Smooth muscle cell of the brain vasculature (primary cell): ENCODE measurements at regions not wholly inside any gene's neighbourhood (a gene's known extent, or its start where the extent isn't known, plus 50 kb on each side); places are given as distances from the start of the nearest gene placed in this dataset.

ENCODE experiments used
- DNase-seq: peaks from one replicate; pipeline ENCODE4 v3.0.0-alpha.2; 2012; ENCODE audit warnings: low read depth, low spot score

- DNase-seq: no peak
Measured at GRCh38 chr10:128373071-128373749, 247.0 kb upstream of the MKI67 start.

- DNase-seq: no peak
Measured at GRCh38 chr10:128373831-128374230, 247.6 kb upstream of the MKI67 start.

GRCh38 chr10:128375171-128375570, 248.9 kb upstream of the MKI67 start:
- no peak for DNase-seq

- no peak for DNase-seq
Measured at GRCh38 chr10:128377364-128377987, 251.3 kb upstream of the MKI67 start.

- no peak for DNase-seq
Measured at GRCh38 chr10:128377988-128378387, 251.8 kb upstream of the MKI67 start.

GRCh38 chr10:128380946-128381345, 254.7 kb upstream of the MKI67 start:
- DNase-seq: no peak

GRCh38 chr10:128382225-128382624, 256.0 kb upstream of the MKI67 start:
- no peak for DNase-seq

- DNase-seq: no peak
Measured at GRCh38 chr10:128384831-128385230, 258.6 kb upstream of the MKI67 start.

- DNase-seq: no peak
Measured at GRCh38 chr10:128386231-128386630, 260.0 kb upstream of the MKI67 start.

- DNase-seq: no peak
Measured at GRCh38 chr10:128386816-128387604, 260.8 kb upstream of the MKI67 start.

- no peak for DNase-seq
Measured at GRCh38 chr10:128390596-128390995, 264.4 kb upstream of the MKI67 start.

GRCh38 chr10:128393546-128393945, 267.3 kb upstream of the MKI67 start:
- DNase-seq: no peak

- no peak for DNase-seq
Measured at GRCh38 chr10:128398118-128398517, 271.9 kb upstream of the MKI67 start.

- no peak for DNase-seq
Measured at GRCh38 chr10:128398999-128399398, 272.8 kb upstream of the MKI67 start.

GRCh38 chr10:128400564-128400963, 274.3 kb upstream of the MKI67 start:
- DNase-seq: no peak

GRCh38 chr10:128405450-128405849, 279.2 kb upstream of the MKI67 start:
- DNase-seq: no peak

- no peak for DNase-seq
Measured at GRCh38 chr10:128411643-128412042, 285.4 kb upstream of the MKI67 start.

- DNase-seq: no peak
Measured at GRCh38 chr10:128414568-128414967, 288.3 kb upstream of the MKI67 start.

GRCh38 chr10:128416231-128416630, 290.0 kb upstream of the MKI67 start:
- no peak for DNase-seq

- no peak for DNase-seq
Measured at GRCh38 chr10:128417826-128418225, 291.6 kb upstream of the MKI67 start.

GRCh38 chr10:128418819-128419218, 292.6 kb upstream of the MKI67 start:
- DNase-seq: no peak

GRCh38 chr10:128419466-128420019, 293.3 kb upstream of the MKI67 start:
- no peak for DNase-seq
